GM18502 (cell line): ENCODE measurements at regions not wholly inside any gene's neighbourhood (a gene's known extent, or its start where the extent isn't known, plus 50 kb on each side); places are given as distances from the start of the nearest gene placed in this dataset.
"Not testable (repeated sequence)": the region's sequence is repeated elsewhere in the genome, so short reads cannot be mapped to it uniquely, and the experiment has no call there.

Experiments used
- ATAC-seq: cut with Tn5 transposase; IDR thresholded peaks from one replicate; pipeline ENCODE4 v1.9.1; 2021; ENCODE audit warnings: mild to moderate bottlenecking; ENCODE audit not compliant: unreplicated experiment, poor library complexity

- ATAC-seq, result no peak
Measured at GRCh38 chr22:49453771-49454170, 373.9 kb downstream of the BRD1 start.

GRCh38 chr22:49453019-49453418 is 374.7 kb downstream of the BRD1 start:
- ATAC-seq, result not testable (repeated sequence)

GRCh38 chr22:49452362-49452946 is 375.2 kb downstream of the BRD1 start:
- ATAC-seq, result no peak

- ATAC-seq, result no peak
Measured at GRCh38 chr22:49451070-49451840, 376.4 kb downstream of the BRD1 start.

GRCh38 chr22:49450498-49450897 is 377.2 kb downstream of the BRD1 start:
- no peak for ATAC-seq

- ATAC-seq, result no peak
Measured at GRCh38 chr22:49449811-49450446, 377.7 kb downstream of the BRD1 start.

- ATAC-seq, result no peak
Measured at GRCh38 chr22:49449377-49449776, 378.3 kb downstream of the BRD1 start.

GRCh38 chr22:49448526-49448925 is 379.1 kb downstream of the BRD1 start:
- ATAC-seq, result no peak

- ATAC-seq, result no peak
Measured at GRCh38 chr22:49447837-49448236, 379.8 kb downstream of the BRD1 start.

- no peak for ATAC-seq
Measured at GRCh38 chr22:49446759-49447710, 380.6 kb downstream of the BRD1 start.

- ATAC-seq, result no peak
Measured at GRCh38 chr22:49446145-49446758, 381.4 kb downstream of the BRD1 start.

- no peak for ATAC-seq
Measured at GRCh38 chr22:49444781-49445180, 382.9 kb downstream of the BRD1 start.

- ATAC-seq, result no peak
Measured at GRCh38 chr22:49440931-49441330, 386.7 kb downstream of the BRD1 start.

- no peak for ATAC-seq
Measured at GRCh38 chr22:49439373-49439772, 388.3 kb downstream of the BRD1 start.

- ATAC-seq, result no peak
Measured at GRCh38 chr22:49437956-49438355, 389.7 kb downstream of the BRD1 start.

GRCh38 chr22:49437356-49437755 is 390.3 kb downstream of the BRD1 start:
- no peak for ATAC-seq

GRCh38 chr22:49436056-49436455 is 391.6 kb downstream of the BRD1 start:
- ATAC-seq, result no peak

GRCh38 chr22:49435596-49435995 is 392.1 kb downstream of the BRD1 start:
- no peak for ATAC-seq

- ATAC-seq, result no peak
Measured at GRCh38 chr22:49433717-49434611, 393.7 kb downstream of the BRD1 start.
